HEK293 (cell line): ENCODE measurements at regions not wholly inside any gene's neighbourhood (a gene's known extent, or its start where the extent isn't known, plus 50 kb on each side); places are given as distances from the start of the nearest gene placed in this dataset.

ENCODE experiments used
- CTCF ChIA-PET: fragments of 350-600 bp; formaldehyde crosslinking; extraction: SDS; loops from one replicate; lab custom pipeline; 2021; ENCODE audit warnings: antibody characterized with exemption; lab: Yijun Ruan, JAX
- POLR2A ChIA-PET: fragments of 300-600 bp; formaldehyde crosslinking; extraction: SDS; loops from one replicate; lab custom pipeline; 2020; ENCODE audit warnings: antibody characterized with exemption, inconsistent platforms; lab: Yijun Ruan, JAX
- H3K27ac ChIP-seq: fragments of 200-500 bp; sonication (Bioruptor generic); 2 replicates; pipeline ENCODE4 v1.5.1; 2014; ENCODE audit warnings: low read depth, low read length, control low read depth, inconsistent platforms; ENCODE audit errors: extremely low read depth
- H3K36me3 ChIP-seq, 2 experiments: fragments of 200-500 bp in 1 of 2; sonication (Bioruptor generic) in 1 of 2; 1 replicate in 1 of 2; 2 replicates in 1 of 2; pipeline ENCODE4 v1.5.1; 2014 to 2017; ENCODE audit warnings: inconsistent platforms in 2 of 2, low read length in 2 of 2; ENCODE audit not compliant: control insufficient read depth in 2 of 2, insufficient read depth in 1 of 2
- H3K4me1 ChIP-seq: fragments of 200-500 bp; sonication (Bioruptor generic); 2 replicates; pipeline ENCODE4 v1.5.1; 2014; ENCODE audit warnings: mild to moderate bottlenecking, low read length, inconsistent platforms; ENCODE audit not compliant: control insufficient read depth, insufficient read depth
- H3K4me3 ChIP-seq: 2 replicates; pipeline ENCODE4 v1.5.1; 2011; ENCODE audit warnings: low read depth, mild to moderate bottlenecking, control low read depth, low read length, moderate library complexity
- H3K9me3 ChIP-seq: fragments of 200-500 bp; sonication (Bioruptor generic); 2 replicates; pipeline ENCODE4 v1.5.1; 2014; ENCODE audit warnings: low read depth, low read length, inconsistent platforms; ENCODE audit not compliant: control insufficient read depth, insufficient read depth
- ELK4 ChIP-seq: IDR thresholded peaks from 2 replicates; pipeline ENCODE4 v1.6.1; 2011; ENCODE audit warnings: mild to moderate bottlenecking, low read depth, low read length, borderline replicate concordance
- KLF10 ChIP-seq: fragments of 450-650 bp; IDR thresholded peaks from 2 replicates; pipeline ENCODE4 v1.5.1; 2018; ENCODE audit warnings: missing biosample characterization, mild to moderate bottlenecking, missing genetic modification characterization
- MYNN ChIP-seq: fragments of 450-650 bp; formaldehyde crosslinking; IDR thresholded peaks from 2 replicates; pipeline ENCODE4 v1.5.1; 2016; ENCODE audit warnings: missing biosample characterization, missing genetic modification characterization, borderline replicate concordance
- SP2 ChIP-seq: fragments of 450-650 bp; formaldehyde crosslinking; IDR thresholded peaks from 2 replicates; pipeline ENCODE4 v1.5.1; 2016; ENCODE audit warnings: missing biosample characterization, missing genetic modification characterization
- ZBTB1 ChIP-seq: fragments of 450-650 bp; formaldehyde crosslinking; IDR thresholded peaks from 2 replicates; pipeline ENCODE4 v1.5.1; 2016; ENCODE audit warnings: missing biosample characterization, missing genetic modification characterization
- ZNF157 ChIP-seq: fragments of 450-650 bp; formaldehyde crosslinking; IDR thresholded peaks from 2 replicates; pipeline ENCODE4 v1.5.1; 2016; ENCODE audit warnings: missing biosample characterization, missing genetic modification characterization
- ZNF302 ChIP-seq: fragments of 450-650 bp; formaldehyde crosslinking; IDR thresholded peaks from 2 replicates; pipeline ENCODE4 v1.5.1; 2016; ENCODE audit warnings: missing biosample characterization, missing genetic modification characterization, low read depth
- ZNF510 ChIP-seq: fragments of 450-650 bp; formaldehyde crosslinking; IDR thresholded peaks from 2 replicates; pipeline ENCODE4 v1.5.1; 2018; ENCODE audit warnings: mild to moderate bottlenecking, missing genetic modification characterization, missing biosample characterization; ENCODE audit not compliant: insufficient replicate concordance
- ZNF560 ChIP-seq: fragments of 450-650 bp; formaldehyde crosslinking; IDR thresholded peaks from 2 replicates; pipeline ENCODE4 v1.5.1; 2017; ENCODE audit warnings: missing biosample characterization, missing genetic modification characterization, borderline replicate concordance
- ZNF585B ChIP-seq: fragments of 450-650 bp; formaldehyde crosslinking; IDR thresholded peaks from 2 replicates; pipeline ENCODE4 v1.5.1; 2016; ENCODE audit warnings: missing biosample characterization, missing genetic modification characterization
- ZNF692 ChIP-seq: fragments of 450-650 bp; formaldehyde crosslinking; IDR thresholded peaks from 2 replicates; pipeline ENCODE4 v1.5.1; 2016; ENCODE audit warnings: missing biosample characterization, missing genetic modification characterization
- ZSCAN30 ChIP-seq: fragments of 450-650 bp; IDR thresholded peaks from 2 replicates; pipeline ENCODE4 v1.5.1; 2018; ENCODE audit warnings: missing biosample characterization, mild to moderate bottlenecking, missing genetic modification characterization, moderate library complexity
- TF ChIP-seq, protein P1 (sequence below): fragments of 450-650 bp; formaldehyde crosslinking; IDR thresholded peaks from 2 replicates; pipeline ENCODE4 v1.5.1; 2016; ENCODE audit warnings: missing biosample characterization, missing genetic modification characterization
- TF ChIP-seq, protein P2 (sequence below): fragments of 450-650 bp; IDR thresholded peaks from 2 replicates; pipeline ENCODE4 v1.5.1; 2018; ENCODE audit warnings: missing biosample characterization, missing genetic modification characterization

DNA sequence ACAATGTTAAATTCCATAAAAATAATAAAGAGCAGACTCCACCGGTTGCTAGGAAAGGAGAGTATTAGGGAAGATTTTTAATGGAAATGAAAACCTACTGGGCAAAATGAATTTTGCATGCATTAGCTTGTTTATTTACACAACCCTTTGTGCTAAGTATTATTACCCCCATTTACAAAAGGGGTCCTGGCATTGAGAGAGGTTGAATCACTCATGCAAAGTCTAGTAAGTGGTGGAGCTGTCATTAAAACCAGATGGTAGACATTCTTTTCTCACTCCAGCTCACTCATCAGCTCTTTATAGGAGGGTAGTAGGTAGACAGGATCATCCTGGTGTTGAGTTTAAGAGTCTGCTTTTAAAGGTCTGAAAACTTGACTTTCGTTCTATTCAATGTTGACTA is 395.1 kb downstream of the PLK2 start:
- CTCF ChIA-PET, result interaction anchor here (1.2 kb wide), 1 partner anchor 21 kb away, joined by 7 read pairs; no protein-coding TSS in a partner anchor

GRCh38 chr5:58060996-58061395 is 398.9 kb downstream of the PLK2 start:
- TF ChIP-seq KLF10 (no peak), ZNF585B (tag by site-specific recombination) (no peak), ZSCAN30 (tag by site-specific recombination) (no peak), ZNF560 (tag by site-specific recombination) (no peak), ZNF510 (tag by site-specific recombination) (no peak), ZBTB1 (tag by site-specific recombination) (no peak), ZNF302 (tag by site-specific recombination) (no peak), SP2 (tag by site-specific recombination) (no peak), ZNF692 (tag by site-specific recombination) (no peak), ELK4 (no peak), ZNF157 (tag by site-specific recombination) (no peak), MYNN (tag by site-specific recombination) (no peak)
- TF ChIP-seq, protein P1, sequence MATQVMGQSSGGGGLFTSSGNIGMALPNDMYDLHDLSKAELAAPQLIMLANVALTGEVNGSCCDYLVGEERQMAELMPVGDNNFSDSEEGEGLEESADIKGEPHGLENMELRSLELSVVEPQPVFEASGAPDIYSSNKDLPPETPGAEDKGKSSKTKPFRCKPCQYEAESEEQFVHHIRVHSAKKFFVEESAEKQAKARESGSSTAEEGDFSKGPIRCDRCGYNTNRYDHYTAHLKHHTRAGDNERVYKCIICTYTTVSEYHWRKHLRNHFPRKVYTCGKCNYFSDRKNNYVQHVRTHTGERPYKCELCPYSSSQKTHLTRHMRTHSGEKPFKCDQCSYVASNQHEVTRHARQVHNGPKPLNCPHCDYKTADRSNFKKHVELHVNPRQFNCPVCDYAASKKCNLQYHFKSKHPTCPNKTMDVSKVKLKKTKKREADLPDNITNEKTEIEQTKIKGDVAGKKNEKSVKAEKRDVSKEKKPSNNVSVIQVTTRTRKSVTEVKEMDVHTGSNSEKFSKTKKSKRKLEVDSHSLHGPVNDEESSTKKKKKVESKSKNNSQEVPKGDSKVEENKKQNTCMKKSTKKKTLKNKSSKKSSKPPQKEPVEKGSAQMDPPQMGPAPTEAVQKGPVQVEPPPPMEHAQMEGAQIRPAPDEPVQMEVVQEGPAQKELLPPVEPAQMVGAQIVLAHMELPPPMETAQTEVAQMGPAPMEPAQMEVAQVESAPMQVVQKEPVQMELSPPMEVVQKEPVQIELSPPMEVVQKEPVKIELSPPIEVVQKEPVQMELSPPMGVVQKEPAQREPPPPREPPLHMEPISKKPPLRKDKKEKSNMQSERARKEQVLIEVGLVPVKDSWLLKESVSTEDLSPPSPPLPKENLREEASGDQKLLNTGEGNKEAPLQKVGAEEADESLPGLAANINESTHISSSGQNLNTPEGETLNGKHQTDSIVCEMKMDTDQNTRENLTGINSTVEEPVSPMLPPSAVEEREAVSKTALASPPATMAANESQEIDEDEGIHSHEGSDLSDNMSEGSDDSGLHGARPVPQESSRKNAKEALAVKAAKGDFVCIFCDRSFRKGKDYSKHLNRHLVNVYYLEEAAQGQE, result no peak
- TF ChIP-seq, protein P2, sequence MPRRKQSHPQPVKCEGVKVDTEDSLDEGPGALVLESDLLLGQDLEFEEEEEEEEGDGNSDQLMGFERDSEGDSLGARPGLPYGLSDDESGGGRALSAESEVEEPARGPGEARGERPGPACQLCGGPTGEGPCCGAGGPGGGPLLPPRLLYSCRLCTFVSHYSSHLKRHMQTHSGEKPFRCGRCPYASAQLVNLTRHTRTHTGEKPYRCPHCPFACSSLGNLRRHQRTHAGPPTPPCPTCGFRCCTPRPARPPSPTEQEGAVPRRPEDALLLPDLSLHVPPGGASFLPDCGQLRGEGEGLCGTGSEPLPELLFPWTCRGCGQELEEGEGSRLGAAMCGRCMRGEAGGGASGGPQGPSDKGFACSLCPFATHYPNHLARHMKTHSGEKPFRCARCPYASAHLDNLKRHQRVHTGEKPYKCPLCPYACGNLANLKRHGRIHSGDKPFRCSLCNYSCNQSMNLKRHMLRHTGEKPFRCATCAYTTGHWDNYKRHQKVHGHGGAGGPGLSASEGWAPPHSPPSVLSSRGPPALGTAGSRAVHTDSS (tag by site-specific recombination), result no peak
- POLR2A ChIA-PET, result no interaction called here
- Histone ChIP-seq H3K4me1 (peaks cover 2% of the 10 kb centered on the region; the same call in 1 of the 2 replicates), H3K4me3 (no peak overlapping the region), H3K36me3 (no peaks in the 10 kb centered on the region), H3K9me3 (no peaks in the 10 kb centered on the region), H3K27ac (no peak overlapping the region)
- CTCF ChIA-PET, result interaction anchor here (0.6 kb wide), 1 partner anchor 450 kb away, joined by 3 read pairs; no protein-coding TSS in a partner anchor

More for the DNA sequence above, 395.1 kb downstream of the PLK2 start:
- Histone ChIP-seq H3K4me1 (peaks cover 2% of the 10 kb centered on the region; the same call in 1 of the 2 replicates), H3K36me3 (no peaks in the 10 kb centered on the region), H3K4me3 (no peak overlapping the region), H3K27ac (no peak overlapping the region), H3K9me3 (no peaks in the 10 kb centered on the region)
- POLR2A ChIA-PET, result no interaction called here
- no peak for TF ChIP-seq ZBTB1 (tag by site-specific recombination)
- TF ChIP-seq, protein P2 (tag by site-specific recombination), result no peak
